Activated CD8-positive, alpha-beta memory T cell treated with anti-CD3 and anti-CD28 coated beads, Interleukin-2, amount 50 U/mL, for 24 hours (primary cell): ENCODE measurements at regions not wholly inside any gene's neighbourhood (a gene's known extent, or its start where the extent isn't known, plus 50 kb on each side); places are given as distances from the start of the nearest gene placed in this dataset.

Experiments used
- DNase-seq: peaks from one replicate; pipeline ENCODE4 v3.0.0-alpha.2; 2020; ENCODE audit errors: extremely low read depth

GRCh38 chr7:131221061-131221460, 106.6 kb upstream of the MKLN1 start:
- DNase-seq: no peak

GRCh38 chr7:131222171-131222570, 105.5 kb upstream of the MKLN1 start:
- no peak for DNase-seq

- no peak for DNase-seq
These were observed 104.5 kb upstream of the MKLN1 start for GRCh38 chr7:131223151-131223550.

GRCh38 chr7:131224996-131225395, 102.7 kb upstream of the MKLN1 start:
- no peak for DNase-seq

- DNase-seq: no peak
These were observed 101.8 kb upstream of the MKLN1 start for GRCh38 chr7:131225619-131226513.

GRCh38 chr7:131226514-131226865, 101.2 kb upstream of the MKLN1 start:
- no peak for DNase-seq

- peak; percentile 30 for DNase-seq
These were observed 96.1 kb upstream of the MKLN1 start for GRCh38 chr7:131231381-131232220.

GRCh38 chr7:131232768-131233167, 94.9 kb upstream of the MKLN1 start:
- no peak for DNase-seq

- DNase-seq: no peak
These were observed 94.5 kb upstream of the MKLN1 start for GRCh38 chr7:131233193-131233592.

- DNase-seq: no peak
These were observed 92.8 kb upstream of the MKLN1 start for GRCh38 chr7:131234719-131235488.

- DNase-seq: peak; percentile 62
These were observed 92.0 kb upstream of the MKLN1 start for GRCh38 chr7:131235489-131236317.

- no peak for DNase-seq
These were observed 91.4 kb upstream of the MKLN1 start for GRCh38 chr7:131236318-131236672.

- no peak for DNase-seq
These were observed 89.2 kb upstream of the MKLN1 start for GRCh38 chr7:131238347-131238931.

GRCh38 chr7:131241386-131241785, 86.3 kb upstream of the MKLN1 start:
- DNase-seq: no peak

GRCh38 chr7:131242123-131242650, 85.5 kb upstream of the MKLN1 start:
- no peak for DNase-seq

- no peak for DNase-seq
These were observed 83.3 kb upstream of the MKLN1 start for GRCh38 chr7:131244259-131244852.

GRCh38 chr7:131249003-131249402, 78.7 kb upstream of the MKLN1 start:
- no peak for DNase-seq

GRCh38 chr7:131249483-131249882, 78.2 kb upstream of the MKLN1 start:
- no peak for DNase-seq

GRCh38 chr7:131250331-131250730, 77.3 kb upstream of the MKLN1 start:
- no peak for DNase-seq

- no peak for DNase-seq
These were observed 76.3 kb upstream of the MKLN1 start for GRCh38 chr7:131251371-131251770.
